Esophagus muscularis mucosa (tissue), 4 donors: ENCODE measurements at regions not wholly inside any gene's neighbourhood (a gene's known extent, or its start where the extent isn't known, plus 50 kb on each side); places are given as distances from the start of the nearest gene placed in this dataset.
A peak's percentile ranks its signal among the peaks of the same experiment; 100 is the strongest.

Experiments used
- DNase-seq: peaks from one replicate; pipeline ENCODE4 v3.0.0-alpha.2; 2017; ENCODE audit errors: extremely low spot score
- H3K27ac ChIP-seq, 4 donors: fragments of 200-600 bp; sonication (generic); replicated peaks in 1 of 4; 1 replicate in 3 of 4; 2 replicates in 1 of 4; pipeline ENCODE4 v1.5.1; 2016 to 2019; ENCODE audit warnings: mild to moderate bottlenecking in 1 of 4
- H3K27me3 ChIP-seq, 4 donors: fragments of 200-600 bp; sonication (generic); one replicate each; pipeline versions ENCODE4 v1.5.1 to v1.6.0; 2016 to 2019
- H3K36me3 ChIP-seq, 4 donors: fragments of 200-600 bp; sonication (generic); one replicate each; pipeline ENCODE4 v1.5.1; 2016 to 2019
- H3K4me1 ChIP-seq, 4 donors: fragments of 200-600 bp; sonication (generic); one replicate each; pipeline ENCODE4 v1.5.1; 2016 to 2019
- H3K4me3 ChIP-seq, 4 donors: fragments of 200-600 bp; sonication (generic); 1 replicate in 2 of 4; 2 replicates in 2 of 4; pipeline ENCODE4 v1.5.1; 2016 to 2019; ENCODE audit warnings: mild to moderate bottlenecking in 4 of 4, moderate library complexity in 1 of 4
- H3K9me3 ChIP-seq, 4 donors: fragments of 200-600 bp; sonication (generic); 1 replicate in 3 of 4; 2 replicates in 1 of 4; pipeline ENCODE4 v1.5.1; 2016 to 2019
- CTCF ChIP-seq, 3 experiments: fragments of 200-600 bp in 2 of 3; fragments of 450-650 bp in 1 of 3; sonication (generic) in 2 of 3; IDR thresholded peaks; one replicate each; pipeline ENCODE4 v1.5.1; 2017 to 2019; ENCODE audit warnings: antibody characterized with exemption in 3 of 3, mild to moderate bottlenecking in 2 of 3, moderate library complexity in 1 of 3
- EP300 ChIP-seq: sonication (generic); formaldehyde crosslinking; IDR thresholded peaks from one replicate; pipeline ENCODE4 v1.6.1; 2017; ENCODE audit warnings: antibody characterized with exemption
- POLR2A ChIP-seq: fragments of 450-650 bp; IDR thresholded peaks from one replicate; pipeline ENCODE4 v1.6.1; 2017; ENCODE audit warnings: antibody characterized with exemption, moderate library complexity, mild to moderate bottlenecking, low read depth
- POLR2AphosphoS5 ChIP-seq, 2 donors: sonication (generic); formaldehyde crosslinking; IDR thresholded peaks; one replicate each; pipeline ENCODE4 v1.6.1; 2017; ENCODE audit warnings: antibody characterized with exemption in 2 of 2
- WGBS: methylation state at CpG from one replicate; pipeline ENCODE4 v1.1.5; 2018; 5-methylcytosine and 5-hydroxymethylcytosine counted together
- intact Hi-C: fragments of 100-400 bp; cut with DNase I; formaldehyde crosslinking; loops from one replicate; pipeline ENCODE4 v1.15.1; 2023

- H3K27ac ChIP-seq: no peak overlapping the region
- 72% methylated on average over 6 of the region's 6 CpGs for WGBS
- H3K4me1 ChIP-seq: peaks cover 2 to 4% (median 3%) of the 10 kb centered on the region in 4 donors
- no peaks in the 10 kb centered on the region for H3K27me3 ChIP-seq
- H3K36me3 ChIP-seq: no peaks in the 10 kb centered on the region
- TF ChIP-seq EP300 (no peak), CTCF (IDR thresholded peaks at IDR 0.05) (no peak), POLR2A (no peak), POLR2AphosphoS5 (IDR thresholded peaks at IDR 0.05) (no peak)
- no peaks in the 10 kb centered on the region for H3K9me3 ChIP-seq
- H3K4me3 ChIP-seq: no peak overlapping the region
- peak; percentile 83 for DNase-seq
- intact Hi-C loops: no loop called here
Observed at GRCh38 chr2:61713457-61713856, 140.4 kb downstream of the FAM161A start.

- H3K9me3 ChIP-seq: no peaks in the 10 kb centered on the region
- no peaks in the 10 kb centered on the region for H3K27me3 ChIP-seq
- WGBS: 80% methylated on average over 4 of the region's 4 CpGs
- H3K4me3 ChIP-seq: no peak overlapping the region
- TF ChIP-seq CTCF (IDR thresholded peaks at IDR 0.05) (no peak), POLR2AphosphoS5 (IDR thresholded peaks at IDR 0.05) (no peak), POLR2A (no peak), EP300 (no peak)
- H3K27ac ChIP-seq: no peak overlapping the region
- peaks cover 7 to 17% (median 16%) of the 10 kb centered on the region in 4 donors for H3K4me1 ChIP-seq
- no peaks in the 10 kb centered on the region for H3K36me3 ChIP-seq
- intact Hi-C loops: no loop called here
- DNase-seq: peak; percentile 77
Observed at GRCh38 chr2:61712060-61712459, 141.8 kb downstream of the FAM161A start.

- H3K36me3 ChIP-seq: no peaks in the 10 kb centered on the region
- H3K4me1 ChIP-seq: peaks cover 7 to 24% (median 18%) of the 10 kb centered on the region in 4 donors
- TF ChIP-seq CTCF (IDR thresholded peaks at IDR 0.05): no peak
- H3K9me3 ChIP-seq: no peaks in the 10 kb centered on the region
- DNase-seq: peak; percentile 47
- intact Hi-C loops: no loop called here
- H3K27me3 ChIP-seq: no peaks in the 10 kb centered on the region
- no peak overlapping the region for H3K27ac ChIP-seq
- H3K4me3 ChIP-seq: no peak overlapping the region
- WGBS: 62% methylated on average over 4 of the region's 4 CpGs
Observed at GRCh38 chr2:61710711-61711110, 143.1 kb downstream of the FAM161A start.

GRCh38 chr2:61707984-61708852 lies 145.6 kb downstream of the FAM161A start:
- Histone ChIP-seq H3K4me1 (peaks cover 7 to 24% (median 18%) of the 10 kb centered on the region in 4 donors), H3K36me3 (no peaks in the 10 kb centered on the region), H3K9me3 (no peaks in the 10 kb centered on the region), H3K27ac (peak overlapping the region in 3 of 4 donors; percentile 10 to 60 (median 50)), H3K27me3 (no peaks in the 10 kb centered on the region), H3K4me3 (no peak overlapping the region)
- intact Hi-C loops: no loop called here
- TF ChIP-seq POLR2AphosphoS5 (IDR thresholded peaks at IDR 0.05) (peak in 1 of 2 donors; percentile 8), POLR2A (no peak)
- DNase-seq: peak; percentile 89
- 61% methylated on average over 12 of the region's 12 CpGs for WGBS

- no peaks in the 10 kb centered on the region for H3K27me3 ChIP-seq
- TF ChIP-seq CTCF (IDR thresholded peaks at IDR 0.05) (no peak), EP300 (no peak), POLR2A (no peak), POLR2AphosphoS5 (IDR thresholded peaks at IDR 0.05) (no peak)
- H3K4me1 ChIP-seq: peaks cover 7 to 24% (median 18%) of the 10 kb centered on the region in 4 donors
- intact Hi-C loops: no loop called here
- DNase-seq: peak; percentile 87
- 91% methylated on average over 5 of the region's 5 CpGs for WGBS
- no peaks in the 10 kb centered on the region for H3K36me3 ChIP-seq
- H3K4me3 ChIP-seq: no peak overlapping the region
- no peak overlapping the region for H3K27ac ChIP-seq
- H3K9me3 ChIP-seq: no peaks in the 10 kb centered on the region
Observed at GRCh38 chr2:61705625-61706024, 148.2 kb downstream of the FAM161A start.
